GM21390 (cell line): ENCODE measurements at regions not wholly inside any gene's neighbourhood (a gene's known extent, or its start where the extent isn't known, plus 50 kb on each side); places are given as distances from the start of the nearest gene placed in this dataset.
"Not testable (repeated sequence)": the region's sequence is repeated elsewhere in the genome, so short reads cannot be mapped to it uniquely, and the experiment has no call there.

Experiments used
- ATAC-seq: cut with Tn5 transposase; IDR thresholded peaks from one replicate; pipeline ENCODE4 v1.9.1; 2021; ENCODE audit not compliant: unreplicated experiment

DNA sequence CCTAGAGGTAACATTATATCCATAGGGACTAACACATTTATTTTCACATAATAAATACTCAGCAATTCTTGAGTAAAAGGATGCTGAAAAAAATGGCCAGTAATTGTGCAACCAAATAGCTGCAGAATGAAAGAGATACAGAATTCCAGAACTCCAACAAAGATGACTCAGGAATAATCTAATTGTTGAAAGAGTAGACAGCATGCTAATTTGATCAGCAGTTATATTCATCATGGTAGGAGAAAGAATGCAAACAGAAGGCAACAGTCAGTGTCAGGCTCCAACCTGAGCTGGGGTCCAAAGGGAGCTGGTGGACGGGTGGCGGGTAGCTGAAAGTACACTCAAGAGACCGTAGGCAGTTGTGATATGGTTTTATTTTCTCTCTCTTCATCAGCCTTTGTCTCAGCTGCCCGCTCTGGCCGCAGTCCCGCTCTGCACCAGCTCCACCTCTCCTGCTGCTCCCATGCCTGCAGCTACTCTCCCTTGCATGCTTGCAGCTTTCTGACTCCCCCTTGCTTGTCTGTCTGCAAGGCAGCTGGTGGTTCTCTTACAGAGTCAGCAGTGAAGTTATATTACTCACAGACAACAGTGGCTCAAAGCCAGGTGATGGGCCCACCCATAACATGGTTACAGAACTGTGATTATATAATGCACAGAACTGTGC, 1150.1 kb downstream of the STIM2 start:
- no peak for ATAC-seq

- no peak for ATAC-seq
Observed at GRCh38 chr4:28014469-28014868, 1153.8 kb downstream of the STIM2 start.

GRCh38 chr4:28015996-28016395, 1155.4 kb downstream of the STIM2 start:
- no peak for ATAC-seq

GRCh38 chr4:28038253-28038652, 1177.6 kb downstream of the STIM2 start:
- not testable (repeated sequence) for ATAC-seq

DNA sequence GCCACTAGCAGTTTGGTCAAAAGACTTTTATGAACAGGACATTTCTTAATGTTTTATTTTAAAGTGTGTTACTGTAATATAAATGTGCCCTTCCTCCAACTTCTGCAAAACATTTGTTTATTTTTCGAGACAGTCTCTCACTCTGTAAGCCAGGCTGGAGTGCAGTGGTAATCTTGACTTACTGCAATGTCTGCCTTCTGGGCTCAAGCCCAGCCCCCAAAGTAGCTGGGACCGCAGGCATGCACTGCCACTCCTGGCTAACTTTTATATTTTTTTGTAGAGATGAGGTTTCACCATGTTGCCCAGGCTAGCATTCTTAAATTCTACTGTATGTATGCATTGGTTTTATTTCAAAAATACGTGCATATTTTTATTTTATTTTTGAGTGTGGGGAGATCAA, 1201.9 kb downstream of the STIM2 start:
- ATAC-seq = no peak

GRCh38 chr4:28073860-28074555, 1213.4 kb downstream of the STIM2 start:
- ATAC-seq = no peak

DNA sequence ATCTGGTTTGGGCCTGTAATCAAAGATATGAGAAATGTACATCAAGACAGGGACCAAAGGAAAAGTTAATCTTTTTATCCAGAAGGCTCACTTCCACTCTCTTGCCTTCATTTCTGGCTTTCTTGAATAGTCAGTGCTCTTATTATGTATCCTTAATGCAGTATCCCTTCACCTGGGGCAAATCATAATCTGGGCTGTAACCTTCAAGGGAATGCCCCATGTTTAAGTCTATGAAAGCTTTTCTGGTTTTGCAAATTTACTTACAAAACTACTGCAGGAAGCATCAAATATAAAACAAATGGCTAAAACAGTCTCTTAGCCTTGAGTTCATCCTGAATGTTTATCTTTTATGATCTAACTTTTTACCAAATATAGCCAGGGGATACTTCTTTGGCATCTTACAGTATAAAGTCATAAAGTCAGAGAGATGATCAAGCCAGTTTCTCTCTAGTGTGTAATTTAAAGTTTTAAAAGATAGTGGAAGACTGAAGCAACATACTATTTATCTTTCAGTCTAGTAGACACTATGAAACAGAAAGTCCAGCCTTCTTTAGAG, 1214.8 kb downstream of the STIM2 start:
- no peak for ATAC-seq

- not testable (repeated sequence) for ATAC-seq
Observed at GRCh38 chr4:28077203-28077602, 1216.6 kb downstream of the STIM2 start.

DNA sequence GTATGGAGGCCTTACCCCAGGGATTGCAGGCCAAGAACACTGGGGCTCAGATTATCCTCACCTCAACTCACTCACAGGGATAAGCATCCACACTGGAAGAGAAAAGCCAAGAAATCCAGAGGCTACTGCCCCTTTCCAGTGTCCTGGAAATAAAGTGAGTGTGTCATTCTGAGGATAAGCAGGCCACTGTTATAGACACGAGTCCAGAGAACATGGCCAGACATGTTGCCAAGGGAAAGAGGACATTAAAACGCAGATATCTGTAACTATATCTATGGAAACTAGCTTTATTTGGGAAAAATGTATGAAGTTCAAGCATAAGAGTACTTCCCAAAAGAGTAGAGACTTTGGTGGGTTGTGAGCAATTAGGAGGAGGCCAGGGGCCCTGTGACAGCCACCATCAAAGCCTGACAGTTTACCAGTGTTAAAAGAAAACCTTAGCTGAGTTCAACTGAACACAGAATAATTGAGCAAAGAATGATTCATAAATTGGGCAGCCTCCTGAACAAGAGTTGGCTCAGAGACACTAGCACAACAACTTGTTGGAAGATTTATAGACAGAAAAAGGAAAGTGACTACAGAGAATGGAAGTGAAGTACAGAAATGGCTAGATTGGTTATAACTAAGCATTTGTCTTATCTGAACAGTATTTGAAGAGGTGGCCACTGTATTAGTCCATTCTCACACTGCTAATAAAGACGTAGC, 1222.2 kb downstream of the STIM2 start:
- ATAC-seq = no peak

DNA sequence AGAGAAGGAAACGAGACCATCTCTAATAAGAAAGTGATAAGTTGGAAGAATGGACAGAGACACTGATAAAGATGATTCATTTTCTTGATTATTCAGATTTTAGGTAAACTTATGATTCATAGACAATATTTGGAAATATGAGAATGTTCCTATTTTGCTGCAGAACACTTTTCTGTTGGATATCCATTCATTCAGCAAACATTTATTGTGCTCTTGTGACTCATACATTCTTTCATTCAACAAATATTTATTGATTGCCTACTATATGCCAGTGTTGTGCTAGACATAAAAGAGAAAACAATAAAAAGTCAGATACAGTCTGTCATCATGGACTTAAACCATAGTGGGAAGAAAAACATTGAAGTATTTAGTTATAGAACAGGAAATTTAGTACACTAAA, 1232.0 kb downstream of the STIM2 start:
- ATAC-seq = no peak

GRCh38 chr4:28093071-28093470, 1232.4 kb downstream of the STIM2 start:
- no peak for ATAC-seq

DNA sequence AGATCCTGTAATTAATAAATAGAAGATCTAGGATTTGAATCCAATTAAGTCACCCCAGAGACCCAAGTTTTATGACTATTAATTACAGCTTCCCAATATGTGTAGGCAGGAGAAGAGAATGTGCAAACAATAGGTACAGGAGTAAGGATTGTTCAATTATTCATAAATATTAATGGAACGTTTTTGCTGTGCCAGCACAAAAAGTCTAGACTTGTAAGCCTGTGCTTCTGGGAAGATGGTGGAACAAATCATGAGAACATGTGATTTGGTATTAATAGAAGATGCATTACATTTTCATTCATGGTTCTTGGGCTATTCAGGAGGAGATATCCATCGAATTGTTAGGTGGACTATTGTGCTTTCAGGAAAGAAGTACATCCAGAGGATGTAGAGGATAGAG, 1240.9 kb downstream of the STIM2 start:
- ATAC-seq = no peak

DNA sequence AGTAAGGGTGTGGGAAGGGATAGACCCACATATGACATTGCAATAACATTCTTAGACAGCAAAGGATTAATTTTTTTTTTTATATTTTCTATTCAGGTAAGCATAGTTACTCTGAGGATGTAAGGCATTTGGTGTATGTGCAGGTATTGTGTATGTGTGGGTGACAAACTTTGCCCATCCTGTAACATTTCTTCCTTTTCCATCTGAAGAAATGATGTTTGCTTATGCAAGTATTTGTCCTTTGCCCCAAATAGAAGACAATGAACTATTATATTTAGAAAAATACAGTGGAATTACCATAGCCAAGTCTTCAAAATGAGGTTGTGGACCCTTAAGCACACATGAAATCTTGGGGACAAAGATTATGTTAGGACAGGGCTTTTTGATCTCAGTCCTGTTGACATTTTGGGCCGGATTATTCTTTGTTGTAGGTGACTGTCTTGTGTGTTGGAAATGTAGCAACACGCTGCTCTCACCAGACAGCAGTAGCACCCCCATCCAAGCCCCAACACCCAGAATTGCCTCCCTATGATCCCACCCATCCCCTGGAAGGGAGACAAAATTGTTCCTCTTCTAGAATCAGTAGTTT, 1244.7 kb downstream of the STIM2 start:
- no peak for ATAC-seq

DNA sequence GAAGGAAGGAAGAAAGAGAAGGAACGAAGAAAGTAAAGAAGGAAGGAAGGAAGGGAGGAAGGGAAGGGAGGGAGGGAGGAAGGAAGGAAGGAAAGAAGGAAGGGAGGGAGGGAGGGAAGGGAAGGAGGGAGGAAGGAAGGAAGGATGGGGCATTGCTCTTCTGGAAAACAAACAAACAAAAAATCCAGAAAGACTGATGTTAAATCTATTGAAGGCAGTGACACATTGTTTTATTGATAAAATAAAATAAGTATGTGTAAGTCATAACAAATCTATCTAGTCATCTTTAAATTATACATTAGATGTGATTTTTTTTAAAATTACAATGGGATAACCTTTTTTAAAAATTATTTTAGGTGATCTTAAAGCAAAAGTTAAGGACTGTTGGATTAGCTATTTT, 1245.5 kb downstream of the STIM2 start:
- no peak for ATAC-seq

DNA sequence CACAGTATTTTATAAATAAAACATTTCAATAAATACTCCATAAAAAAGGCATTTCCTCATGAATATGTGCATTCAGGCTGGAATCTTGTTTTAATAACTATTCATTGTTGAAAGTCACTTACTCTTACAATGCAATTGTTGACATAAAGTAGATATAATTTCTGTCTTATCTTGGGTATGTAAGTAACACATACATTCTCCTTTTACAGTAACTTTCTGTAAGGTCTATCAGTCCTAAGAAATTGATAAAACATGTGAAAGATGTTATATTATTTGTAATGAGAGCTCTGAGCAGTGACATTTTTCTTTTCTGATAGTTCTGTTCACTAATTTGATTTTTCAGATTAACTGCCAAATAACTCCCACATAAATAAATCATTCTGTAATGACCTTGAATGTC, 1249.2 kb downstream of the STIM2 start:
- no peak for ATAC-seq

GRCh38 chr4:28112691-28113335, 1252.2 kb downstream of the STIM2 start:
- not testable (repeated sequence) for ATAC-seq

GRCh38 chr4:28113586-28113985, 1252.9 kb downstream of the STIM2 start:
- not testable (repeated sequence) for ATAC-seq

DNA sequence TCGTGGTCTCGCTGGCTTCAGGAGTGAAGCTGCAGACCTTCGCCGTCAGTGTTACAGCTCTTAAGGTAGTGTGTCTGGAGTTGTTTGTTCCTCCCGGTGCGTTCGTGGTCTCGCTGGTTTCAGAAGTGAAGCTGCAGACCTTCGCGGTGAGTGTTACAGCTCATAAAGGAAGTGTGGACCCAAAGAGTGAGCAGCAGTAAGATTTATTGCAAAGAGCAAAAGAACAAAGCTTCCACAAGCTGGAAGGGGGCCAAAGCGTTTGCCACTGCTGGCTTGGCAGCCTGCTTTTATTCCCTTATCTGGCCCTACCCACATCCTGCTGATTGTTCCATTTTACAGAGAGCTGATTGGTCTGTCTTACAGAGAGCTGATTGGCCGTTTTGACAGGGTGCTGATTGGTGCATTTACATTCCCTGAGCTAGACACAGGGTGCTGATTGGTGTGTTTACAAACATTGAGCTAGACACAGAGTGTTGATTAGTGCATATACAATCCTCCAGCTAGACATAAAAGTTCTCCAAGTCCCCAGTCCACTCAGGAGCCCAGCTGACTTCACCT, 1256.0 kb downstream of the STIM2 start:
- ATAC-seq = not testable (repeated sequence)

DNA sequence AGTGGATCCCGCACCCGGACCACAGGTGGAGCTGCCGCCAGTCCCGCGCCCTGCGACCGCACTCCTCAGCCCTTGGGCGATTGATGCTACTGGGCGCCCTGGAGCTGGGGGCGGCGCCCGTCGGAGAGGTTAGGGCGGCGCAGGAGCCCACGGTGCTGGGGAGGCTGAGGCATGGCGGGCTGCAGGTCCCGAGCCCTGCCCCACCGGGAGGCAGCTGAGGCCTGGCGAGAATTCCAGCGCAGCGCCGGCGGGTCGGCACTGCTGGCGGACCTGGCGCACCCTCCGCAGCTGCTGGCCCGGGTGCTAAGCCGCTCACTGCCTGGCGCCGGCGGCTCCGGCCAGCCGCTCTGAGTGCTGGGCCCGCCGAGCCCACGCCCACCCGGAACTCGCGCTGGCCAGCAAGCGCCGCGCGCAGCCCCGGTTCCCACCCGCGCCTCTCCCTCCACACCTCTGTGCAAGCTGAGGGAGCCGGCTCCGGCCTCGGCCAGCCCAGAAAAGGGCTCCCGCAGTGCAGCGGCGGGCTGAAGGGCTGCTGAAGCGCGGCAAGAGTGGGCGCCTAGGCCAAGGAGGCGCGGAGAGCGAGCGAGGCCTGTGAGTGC, 1256.5 kb downstream of the STIM2 start:
- ATAC-seq = no peak

- ATAC-seq = no peak
Observed at GRCh38 chr4:28146191-28146590, 1285.5 kb downstream of the STIM2 start.
